Esophagus muscularis mucosa (tissue), 4 donors: ENCODE measurements at regions not wholly inside any gene's neighbourhood (a gene's known extent, or its start where the extent isn't known, plus 50 kb on each side); places are given as distances from the start of the nearest gene placed in this dataset.

ENCODE experiments used
- DNase-seq: peaks from one replicate; pipeline ENCODE4 v3.0.0-alpha.2; 2017; ENCODE audit errors: extremely low spot score
- H3K27ac ChIP-seq, 4 donors: fragments of 200-600 bp; sonication (generic); replicated peaks in 1 of 4; 1 replicate in 3 of 4; 2 replicates in 1 of 4; pipeline ENCODE4 v1.5.1; 2016 to 2019; ENCODE audit warnings: mild to moderate bottlenecking in 1 of 4
- H3K27me3 ChIP-seq, 4 donors: fragments of 200-600 bp; sonication (generic); one replicate each; pipeline versions ENCODE4 v1.5.1 to v1.6.0; 2016 to 2019
- H3K36me3 ChIP-seq, 4 donors: fragments of 200-600 bp; sonication (generic); one replicate each; pipeline ENCODE4 v1.5.1; 2016 to 2019
- H3K4me1 ChIP-seq, 4 donors: fragments of 200-600 bp; sonication (generic); one replicate each; pipeline ENCODE4 v1.5.1; 2016 to 2019
- H3K4me3 ChIP-seq, 4 donors: fragments of 200-600 bp; sonication (generic); 1 replicate in 2 of 4; 2 replicates in 2 of 4; pipeline ENCODE4 v1.5.1; 2016 to 2019; ENCODE audit warnings: mild to moderate bottlenecking in 4 of 4, moderate library complexity in 1 of 4
- H3K9me3 ChIP-seq, 4 donors: fragments of 200-600 bp; sonication (generic); 1 replicate in 3 of 4; 2 replicates in 1 of 4; pipeline ENCODE4 v1.5.1; 2016 to 2019
- EP300 ChIP-seq: sonication (generic); formaldehyde crosslinking; IDR thresholded peaks from one replicate; pipeline ENCODE4 v1.6.1; 2017; ENCODE audit warnings: antibody characterized with exemption
- POLR2A ChIP-seq: fragments of 450-650 bp; IDR thresholded peaks from one replicate; pipeline ENCODE4 v1.6.1; 2017; ENCODE audit warnings: antibody characterized with exemption, moderate library complexity, mild to moderate bottlenecking, low read depth
- POLR2AphosphoS5 ChIP-seq, 2 donors: sonication (generic); formaldehyde crosslinking; IDR thresholded peaks; one replicate each; pipeline ENCODE4 v1.6.1; 2017; ENCODE audit warnings: antibody characterized with exemption in 2 of 2
- WGBS: methylation state at CpG from one replicate; pipeline ENCODE4 v1.1.5; 2018; 5-methylcytosine and 5-hydroxymethylcytosine counted together
- intact Hi-C: fragments of 100-400 bp; cut with DNase I; formaldehyde crosslinking; loops from one replicate; pipeline ENCODE4 v1.15.1; 2023
- TF ChIP-seq, protein P1 (sequence below), 3 experiments: fragments of 200-600 bp in 2 of 3; fragments of 450-650 bp in 1 of 3; sonication (generic) in 2 of 3; IDR thresholded peaks; one replicate each; pipeline ENCODE4 v1.5.1; 2017 to 2019; ENCODE audit warnings: antibody characterized with exemption in 3 of 3, mild to moderate bottlenecking in 2 of 3, moderate library complexity in 1 of 3

DNA sequence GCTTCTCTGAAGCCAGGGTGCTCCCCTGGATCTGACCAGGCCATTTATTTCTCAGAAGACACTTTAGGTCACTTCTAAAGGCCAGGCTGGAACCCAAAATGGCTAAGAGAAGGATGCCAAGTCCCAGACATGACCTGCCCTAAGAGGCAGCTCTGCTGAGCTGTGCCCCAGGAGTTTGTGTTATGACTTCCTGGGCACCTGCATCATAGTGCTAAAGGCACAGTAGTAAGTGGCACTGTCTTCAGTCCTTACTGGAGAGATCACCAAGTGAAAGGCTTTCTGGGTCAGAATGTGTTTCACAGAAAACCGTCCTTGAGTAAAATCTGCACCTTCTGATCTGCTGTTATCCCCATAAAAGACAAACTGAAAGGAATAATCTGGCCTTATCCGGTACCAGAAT lies 120.2 kb downstream of the DAD1 start:
- DNase-seq = no peak
- Histone ChIP-seq H3K9me3 (no peaks in the 10 kb centered on the region), H3K36me3 (no peaks in the 10 kb centered on the region), H3K4me3 (no peak overlapping the region), H3K27ac (no peak overlapping the region), H3K27me3 (peaks cover 0 to 12% (median 0%) of the 10 kb centered on the region in 4 donors), H3K4me1 (peaks cover 3 to 18% (median 13%) of the 10 kb centered on the region in 4 donors)
- intact Hi-C loops = no loop called here
- 72% methylated on average over 2 of the region's 2 CpGs for WGBS
- TF ChIP-seq, protein P1, sequence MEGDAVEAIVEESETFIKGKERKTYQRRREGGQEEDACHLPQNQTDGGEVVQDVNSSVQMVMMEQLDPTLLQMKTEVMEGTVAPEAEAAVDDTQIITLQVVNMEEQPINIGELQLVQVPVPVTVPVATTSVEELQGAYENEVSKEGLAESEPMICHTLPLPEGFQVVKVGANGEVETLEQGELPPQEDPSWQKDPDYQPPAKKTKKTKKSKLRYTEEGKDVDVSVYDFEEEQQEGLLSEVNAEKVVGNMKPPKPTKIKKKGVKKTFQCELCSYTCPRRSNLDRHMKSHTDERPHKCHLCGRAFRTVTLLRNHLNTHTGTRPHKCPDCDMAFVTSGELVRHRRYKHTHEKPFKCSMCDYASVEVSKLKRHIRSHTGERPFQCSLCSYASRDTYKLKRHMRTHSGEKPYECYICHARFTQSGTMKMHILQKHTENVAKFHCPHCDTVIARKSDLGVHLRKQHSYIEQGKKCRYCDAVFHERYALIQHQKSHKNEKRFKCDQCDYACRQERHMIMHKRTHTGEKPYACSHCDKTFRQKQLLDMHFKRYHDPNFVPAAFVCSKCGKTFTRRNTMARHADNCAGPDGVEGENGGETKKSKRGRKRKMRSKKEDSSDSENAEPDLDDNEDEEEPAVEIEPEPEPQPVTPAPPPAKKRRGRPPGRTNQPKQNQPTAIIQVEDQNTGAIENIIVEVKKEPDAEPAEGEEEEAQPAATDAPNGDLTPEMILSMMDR (IDR thresholded peaks at IDR 0.05) = no peak
- TF ChIP-seq POLR2AphosphoS5 (IDR thresholded peaks at IDR 0.05) = no peak
- no peak for TF ChIP-seq EP300

DNA sequence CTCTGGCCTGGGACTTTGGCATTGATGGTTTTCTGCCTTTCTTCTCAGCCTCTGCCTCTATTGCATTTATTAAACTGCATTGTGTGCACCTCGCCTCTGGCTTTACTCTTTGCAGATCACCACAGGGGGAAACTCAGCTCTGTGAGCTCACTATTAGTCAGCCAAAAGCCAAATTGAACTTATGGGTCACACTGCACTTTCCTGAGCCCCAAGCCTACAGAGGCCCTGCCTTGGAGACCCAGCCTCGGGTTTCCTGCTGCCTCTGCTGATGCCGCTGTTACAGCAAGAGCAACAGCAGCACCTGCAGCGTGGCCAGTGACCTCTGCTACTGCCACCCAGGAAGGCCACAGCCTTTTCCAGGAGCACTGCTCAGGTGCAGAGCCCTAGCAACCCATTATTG lies 122.5 kb downstream of the DAD1 start:
- no peak for DNase-seq
- Histone ChIP-seq H3K27ac (no peak overlapping the region), H3K27me3 (no peaks in the 10 kb centered on the region), H3K9me3 (no peaks in the 10 kb centered on the region), H3K4me1 (peaks cover 0 to 13% (median 12%) of the 10 kb centered on the region in 4 donors), H3K4me3 (no peak overlapping the region), H3K36me3 (no peaks in the 10 kb centered on the region)
- intact Hi-C loops = no loop called here
- TF ChIP-seq POLR2AphosphoS5 (IDR thresholded peaks at IDR 0.05) = no peak
- no peak for TF ChIP-seq POLR2A
- TF ChIP-seq, protein P1 (IDR thresholded peaks at IDR 0.05) = no peak
- no peak for TF ChIP-seq EP300
- 81% methylated on average over 4 of the region's 4 CpGs for WGBS

DNA sequence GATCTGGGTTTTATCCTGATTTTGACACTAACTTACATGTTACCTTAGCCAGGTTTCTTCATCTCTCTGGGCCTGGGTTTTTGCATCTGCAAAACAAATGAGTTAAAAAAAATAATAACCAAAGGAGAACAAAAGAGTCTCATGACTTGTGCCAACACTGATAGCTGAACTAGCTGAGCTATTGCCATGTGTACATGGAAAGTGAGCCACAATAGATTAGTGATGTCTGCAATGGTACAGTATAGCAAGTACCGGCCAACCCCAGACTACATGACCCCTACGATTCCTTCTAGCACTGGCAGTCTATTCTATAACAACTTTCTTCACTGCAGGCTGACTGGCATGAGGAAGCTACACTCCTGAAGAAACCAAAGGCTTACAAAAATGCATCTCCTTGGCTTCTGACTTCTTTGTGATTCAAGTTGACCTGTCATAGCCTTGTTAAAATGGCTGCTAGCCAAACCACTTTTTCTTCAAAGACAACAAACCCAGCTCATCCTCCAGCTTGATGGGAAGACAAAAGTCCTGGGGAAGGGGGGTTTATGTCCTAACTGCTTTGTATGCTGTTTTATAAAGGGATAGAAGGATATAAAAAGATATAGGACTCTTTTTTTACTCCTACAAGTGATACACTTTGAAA lies 123.7 kb downstream of the DAD1 start:
- 93% methylated on average over 2 of the region's 2 CpGs for whole genome bisulfite sequencing
- intact Hi-C loops = no loop called here
- H3K4me3 ChIP-seq = no peak overlapping the region
- TF ChIP-seq EP300 (no peak), POLR2A (no peak), POLR2AphosphoS5 (IDR thresholded peaks at IDR 0.05) (no peak)
- TF ChIP-seq, protein P1 (IDR thresholded peaks at IDR 0.05) = no peak
- peaks cover 0 to 21% (median 18%) of the 10 kb centered on the region in 4 donors for H3K4me1 ChIP-seq
- no peaks in the 10 kb centered on the region for H3K36me3 ChIP-seq
- no peak overlapping the region for H3K27ac ChIP-seq
- H3K9me3 ChIP-seq = no peaks in the 10 kb centered on the region
- H3K27me3 ChIP-seq = no peaks in the 10 kb centered on the region
- DNase-seq = no peak

DNA sequence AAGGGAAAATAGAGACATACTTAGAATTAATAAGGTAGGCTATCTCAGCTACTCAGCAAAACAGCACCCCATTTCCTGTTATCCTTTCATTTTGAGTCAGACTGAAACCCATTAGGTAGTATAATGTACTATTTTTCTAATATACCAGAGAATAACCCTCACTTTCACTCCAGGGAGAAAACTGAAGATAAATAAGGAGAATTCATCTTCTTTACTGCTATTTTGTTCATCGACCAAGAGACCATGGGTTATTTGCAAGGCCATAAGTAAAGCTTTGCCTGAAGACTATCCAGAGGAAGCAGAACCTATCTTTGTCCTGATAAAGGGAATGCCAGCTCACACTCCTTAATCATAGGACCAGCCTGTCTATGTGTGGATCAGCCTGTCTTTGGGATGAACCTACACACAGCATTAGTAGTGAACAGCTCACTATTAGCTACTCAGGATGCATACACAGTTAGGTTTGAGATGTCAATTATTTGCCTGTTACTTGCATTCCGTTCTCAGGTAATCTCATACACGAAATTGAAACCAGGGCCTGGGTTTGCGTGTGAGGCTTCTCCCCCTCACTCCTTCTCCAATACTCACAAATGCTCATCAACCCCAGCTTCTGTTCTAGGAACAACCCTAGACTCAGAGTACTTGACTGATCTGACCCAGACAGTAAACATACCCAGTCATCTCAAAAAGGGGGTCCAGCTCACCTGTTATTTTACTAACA lies 124.4 kb downstream of the DAD1 start:
- H3K27me3 ChIP-seq = no peaks in the 10 kb centered on the region
- H3K9me3 ChIP-seq = no peaks in the 10 kb centered on the region
- no peaks in the 10 kb centered on the region for H3K36me3 ChIP-seq
- no peak for DNase-seq
- H3K27ac ChIP-seq = no peak overlapping the region
- H3K4me3 ChIP-seq = no peak overlapping the region
- TF ChIP-seq POLR2AphosphoS5 (IDR thresholded peaks at IDR 0.05) (no peak), POLR2A (no peak), EP300 (no peak)
- TF ChIP-seq, protein P1 (IDR thresholded peaks at IDR 0.05) = no peak
- peaks cover 0 to 17% (median 15%) of the 10 kb centered on the region in 4 donors for H3K4me1 ChIP-seq
- WGBS = 92% methylated on average over 4 of the region's 4 CpGs
- intact Hi-C loops = no loop called here
